ENCODE measurements at regions not wholly inside any gene's neighbourhood (a gene's known extent, or its start where the extent isn't known, plus 50 kb on each side); places are given as distances from the start of the nearest gene placed in this dataset.

DNA sequence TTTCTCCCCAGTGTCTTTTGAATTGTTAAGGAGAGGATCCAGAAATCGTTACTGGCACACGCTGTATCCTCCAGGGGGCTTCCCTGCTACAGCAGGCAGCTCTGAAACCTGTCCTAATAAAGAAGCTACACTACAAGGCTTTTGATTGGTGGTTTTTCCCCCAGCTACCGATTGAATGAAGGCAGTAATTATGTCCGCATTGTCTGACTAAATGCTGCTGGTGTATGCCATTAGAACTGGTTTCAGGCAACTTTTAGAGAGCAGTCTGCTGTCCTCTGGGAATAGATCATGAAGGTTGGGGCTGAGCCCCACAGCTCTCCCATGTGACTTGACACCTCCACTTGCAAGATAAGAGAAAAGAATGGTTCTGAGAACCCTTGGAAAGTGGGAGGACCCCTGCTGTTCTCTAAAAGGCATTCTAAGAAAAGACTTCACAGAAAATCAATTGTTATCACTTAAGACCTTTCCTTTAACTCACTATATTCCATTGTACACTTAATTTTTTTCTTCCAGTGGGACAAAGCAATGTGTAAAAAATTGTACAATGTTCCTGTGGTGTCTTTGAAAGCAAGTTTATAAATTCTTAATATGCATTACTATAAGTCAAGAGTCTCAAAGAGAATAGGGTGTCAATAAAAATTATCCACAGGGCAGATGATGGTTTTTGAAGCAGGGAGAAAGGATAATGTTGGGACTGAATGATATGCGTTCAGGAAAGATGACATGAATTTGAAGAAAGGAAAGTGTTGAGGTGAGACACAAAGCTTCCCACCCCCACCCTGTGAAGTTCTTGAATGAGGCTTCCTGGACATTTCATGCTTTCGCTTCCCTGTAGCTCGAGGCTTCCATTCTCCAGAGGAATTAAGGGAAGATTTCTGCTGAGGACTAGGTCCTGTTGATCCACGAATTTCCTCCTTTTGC is 53.0 kb upstream of the DAZL start:
- TF ChIP-seq, protein P1, sequence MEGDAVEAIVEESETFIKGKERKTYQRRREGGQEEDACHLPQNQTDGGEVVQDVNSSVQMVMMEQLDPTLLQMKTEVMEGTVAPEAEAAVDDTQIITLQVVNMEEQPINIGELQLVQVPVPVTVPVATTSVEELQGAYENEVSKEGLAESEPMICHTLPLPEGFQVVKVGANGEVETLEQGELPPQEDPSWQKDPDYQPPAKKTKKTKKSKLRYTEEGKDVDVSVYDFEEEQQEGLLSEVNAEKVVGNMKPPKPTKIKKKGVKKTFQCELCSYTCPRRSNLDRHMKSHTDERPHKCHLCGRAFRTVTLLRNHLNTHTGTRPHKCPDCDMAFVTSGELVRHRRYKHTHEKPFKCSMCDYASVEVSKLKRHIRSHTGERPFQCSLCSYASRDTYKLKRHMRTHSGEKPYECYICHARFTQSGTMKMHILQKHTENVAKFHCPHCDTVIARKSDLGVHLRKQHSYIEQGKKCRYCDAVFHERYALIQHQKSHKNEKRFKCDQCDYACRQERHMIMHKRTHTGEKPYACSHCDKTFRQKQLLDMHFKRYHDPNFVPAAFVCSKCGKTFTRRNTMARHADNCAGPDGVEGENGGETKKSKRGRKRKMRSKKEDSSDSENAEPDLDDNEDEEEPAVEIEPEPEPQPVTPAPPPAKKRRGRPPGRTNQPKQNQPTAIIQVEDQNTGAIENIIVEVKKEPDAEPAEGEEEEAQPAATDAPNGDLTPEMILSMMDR (IDR thresholded peaks at IDR 0.05; ENCODE audit: insufficient read depth, low read length): peak; percentile 8
- no peak for DNase-seq (ENCODE audit: low read depth)
- H3K4me3 ChIP-seq (ENCODE audit: low read depth, low read length): no peak overlapping the region

DNA sequence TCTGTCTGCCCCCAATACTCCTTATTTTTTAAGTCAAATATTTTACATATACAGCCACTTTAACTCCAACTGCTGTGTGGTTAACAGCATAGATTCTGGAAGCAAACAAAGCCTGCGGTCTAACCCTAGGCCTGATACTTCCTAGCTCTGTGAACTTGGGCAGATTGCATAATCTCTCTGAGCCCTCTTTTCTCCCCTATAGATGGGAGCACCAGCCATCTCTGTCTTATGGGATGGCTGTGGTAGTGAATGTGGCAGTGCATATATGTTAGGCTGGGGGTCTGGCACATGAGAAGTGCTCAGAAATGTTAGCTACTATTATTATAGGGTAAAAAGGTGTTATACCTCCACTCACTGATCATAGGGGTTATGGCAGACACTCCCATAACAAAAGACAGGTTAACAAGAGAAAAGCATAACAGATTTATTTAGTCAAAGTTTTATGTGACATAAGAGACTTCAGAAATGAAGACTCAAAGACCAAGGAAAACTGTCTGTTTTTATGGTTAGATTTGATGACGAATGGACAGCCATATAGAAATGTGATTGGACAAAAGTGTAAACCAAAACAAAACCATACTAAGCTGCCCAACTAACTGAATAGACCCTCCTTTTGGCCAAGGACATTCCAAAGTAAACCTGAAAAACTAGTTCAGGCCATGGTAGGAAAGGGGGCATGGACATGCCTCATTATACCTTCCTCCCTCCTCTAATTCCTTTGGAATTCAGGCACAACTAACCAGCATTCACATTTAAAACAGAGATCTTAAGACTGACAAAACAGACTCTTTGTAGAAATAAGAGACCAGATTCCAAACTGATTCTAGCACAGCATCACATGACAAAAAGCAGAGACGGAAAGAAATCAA is 53.9 kb upstream of the DAZL start:
- DNase-seq (ENCODE audit: low read depth): no peak
- TF ChIP-seq, protein P1 (IDR thresholded peaks at IDR 0.05; ENCODE audit: insufficient read depth, low read length): no peak
- no peak overlapping the region for H3K4me3 ChIP-seq (ENCODE audit: low read depth, low read length)

DNA sequence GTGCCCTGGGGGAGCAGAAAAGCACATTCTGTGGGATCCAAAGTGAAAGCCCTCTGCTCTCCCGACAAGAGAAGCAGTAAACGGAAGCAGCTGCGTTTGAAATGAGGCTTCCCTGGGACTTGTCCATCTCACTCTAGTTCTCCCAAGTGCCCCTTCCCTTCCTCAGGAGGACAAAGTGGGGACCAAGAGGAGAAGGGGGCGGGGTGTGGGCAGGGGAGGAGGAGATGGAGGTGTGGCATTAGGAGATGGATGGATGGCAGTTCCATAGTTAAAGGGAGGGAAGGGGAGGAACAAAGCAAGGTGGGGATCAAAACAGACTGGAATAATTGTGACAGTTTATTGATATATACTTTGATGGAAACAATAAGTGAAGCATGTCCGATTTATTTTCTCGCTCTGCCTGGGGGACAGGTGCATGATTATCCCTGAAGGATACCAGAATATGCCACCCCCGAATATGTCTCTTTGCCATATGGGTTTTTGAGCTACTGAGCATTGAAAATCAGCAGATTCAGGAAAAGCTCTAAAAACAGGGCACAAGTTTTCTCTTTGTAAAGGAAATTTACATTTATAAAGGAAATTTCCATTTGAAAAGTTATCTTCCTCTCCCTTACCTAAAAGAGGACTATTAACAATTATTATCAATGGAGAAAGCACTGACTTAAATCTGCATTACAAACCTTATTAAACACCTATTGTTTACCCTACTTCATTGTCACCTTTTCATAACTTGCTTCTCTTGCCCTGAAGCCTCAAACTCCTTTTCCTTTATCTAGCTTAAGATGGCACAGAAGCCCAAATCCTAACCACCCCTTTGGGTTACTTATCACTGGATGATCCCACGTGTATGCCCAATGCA is 58.9 kb upstream of the DAZL start:
- TF ChIP-seq, protein P1 (IDR thresholded peaks at IDR 0.05; ENCODE audit: insufficient read depth, low read length): no peak
- no peak overlapping the region for H3K4me3 ChIP-seq (ENCODE audit: low read depth, low read length)
- DNase-seq (ENCODE audit: low read depth): no peak

DNA sequence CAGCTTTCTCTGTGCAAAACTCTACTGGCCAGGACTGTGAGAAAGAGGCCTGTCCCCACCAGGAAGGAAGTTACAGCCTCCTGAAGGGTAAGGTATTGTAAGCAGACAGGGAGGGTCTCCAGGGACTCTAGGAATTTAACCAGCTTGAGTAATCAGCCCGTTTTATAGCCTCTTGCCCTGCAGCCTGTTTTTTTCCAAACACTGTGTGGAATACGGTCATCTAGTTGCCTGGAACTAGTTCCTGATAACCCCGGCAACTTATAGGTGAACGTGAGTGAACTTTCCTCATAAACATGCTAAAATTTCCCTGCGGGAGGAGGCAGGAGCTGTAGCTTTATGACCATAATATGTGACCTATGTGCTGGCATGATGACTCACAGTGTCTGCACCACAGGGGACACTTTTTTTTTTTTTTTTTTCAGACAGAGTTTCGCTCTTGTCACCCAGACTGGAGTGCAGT is 60.1 kb upstream of the DAZL start:
- peak; percentile 33 for DNase-seq (ENCODE audit: low read depth)
- H3K4me3 ChIP-seq (ENCODE audit: low read depth, low read length): no peak overlapping the region
- TF ChIP-seq, protein P1 (IDR thresholded peaks at IDR 0.05; ENCODE audit: insufficient read depth, low read length): no peak

DNA sequence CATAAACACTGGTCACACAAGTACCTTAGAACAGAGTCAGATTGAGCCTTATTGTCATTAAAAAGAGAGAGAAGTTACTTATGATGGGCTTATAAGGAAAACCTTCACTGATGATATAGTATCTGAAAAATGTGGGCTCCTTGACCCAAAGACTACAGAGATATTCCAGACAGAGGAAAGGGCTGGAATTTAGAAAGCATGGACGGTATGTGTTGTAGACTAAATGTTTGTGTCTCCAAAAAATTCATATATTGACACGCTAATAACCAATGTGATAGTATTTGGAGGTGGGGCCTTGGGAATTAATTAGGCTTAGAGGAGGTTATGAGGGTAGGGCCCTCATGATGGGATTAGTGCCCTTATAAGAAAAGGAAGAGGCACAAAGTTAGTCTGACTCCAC is 61.0 kb upstream of the DAZL start:
- TF ChIP-seq, protein P1 (IDR thresholded peaks at IDR 0.05; ENCODE audit: insufficient read depth, low read length): no peak
- H3K4me3 ChIP-seq (ENCODE audit: low read depth, low read length): no peak overlapping the region
- no peak for DNase-seq (ENCODE audit: low read depth)

DNA sequence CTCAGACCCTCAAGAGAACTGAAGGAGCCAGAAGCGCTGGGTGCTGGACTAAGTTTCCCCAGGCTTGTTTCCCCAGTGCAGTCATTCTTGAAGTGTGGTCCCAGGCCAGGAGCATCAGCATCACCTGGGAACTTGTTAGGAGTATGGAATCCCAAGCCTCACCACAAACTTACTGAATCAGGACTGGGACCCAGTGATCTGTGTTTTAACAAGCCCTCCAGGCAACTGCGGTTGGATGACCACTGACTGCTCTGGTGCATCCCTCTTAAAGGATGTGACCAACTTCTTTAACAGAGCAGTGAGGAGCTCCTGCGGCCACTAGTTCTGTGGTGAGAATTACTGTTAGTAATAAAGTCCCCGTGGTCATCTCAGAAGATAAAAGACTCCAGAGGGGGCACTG is 62.4 kb upstream of the DAZL start:
- H3K4me3 ChIP-seq (ENCODE audit: low read depth, low read length): no peak overlapping the region
- no peak for DNase-seq (ENCODE audit: low read depth)
- TF ChIP-seq, protein P1 (IDR thresholded peaks at IDR 0.05; ENCODE audit: insufficient read depth, low read length): no peak

Measured in fibroblast of the aortic adventitia (primary cell).